ENCODE measurements at regions not wholly inside any gene's neighbourhood (a gene's known extent, or its start where the extent isn't known, plus 50 kb on each side); places are given as distances from the start of the nearest gene placed in this dataset.

DNA sequence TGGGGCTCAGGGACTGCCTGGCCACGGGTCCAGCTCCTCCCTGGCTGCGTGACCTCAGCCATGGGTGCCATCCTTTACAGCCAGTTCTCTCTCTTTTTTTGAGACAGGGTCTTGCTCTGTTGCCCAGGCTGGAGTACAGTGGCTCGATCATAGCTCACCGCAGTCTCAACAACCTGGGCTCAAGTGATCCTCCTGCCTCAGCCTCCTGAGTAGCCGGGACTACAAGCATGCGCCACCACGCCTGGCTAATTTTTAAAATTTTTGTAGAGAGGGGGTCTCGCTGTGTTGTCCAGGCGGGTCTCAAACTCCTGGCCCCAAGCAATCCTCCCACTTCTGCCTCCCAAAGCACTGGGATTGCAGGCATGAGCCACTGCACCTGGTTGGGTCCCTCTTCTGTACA is 75.4 kb downstream of the PTPRS start:
- Mint-ChIP-seq H3K9me3 (ENCODE audit: low read depth) (no peaks in the 10 kb centered on the region), H3K27ac (no peak overlapping the region), H3K4me1 (ENCODE audit: low read depth) (no peaks in the 10 kb centered on the region), H3K4me3 (no peak overlapping the region), H3K27me3 (no peaks in the 10 kb centered on the region), H3K36me3 (no peaks in the 10 kb centered on the region)

DNA sequence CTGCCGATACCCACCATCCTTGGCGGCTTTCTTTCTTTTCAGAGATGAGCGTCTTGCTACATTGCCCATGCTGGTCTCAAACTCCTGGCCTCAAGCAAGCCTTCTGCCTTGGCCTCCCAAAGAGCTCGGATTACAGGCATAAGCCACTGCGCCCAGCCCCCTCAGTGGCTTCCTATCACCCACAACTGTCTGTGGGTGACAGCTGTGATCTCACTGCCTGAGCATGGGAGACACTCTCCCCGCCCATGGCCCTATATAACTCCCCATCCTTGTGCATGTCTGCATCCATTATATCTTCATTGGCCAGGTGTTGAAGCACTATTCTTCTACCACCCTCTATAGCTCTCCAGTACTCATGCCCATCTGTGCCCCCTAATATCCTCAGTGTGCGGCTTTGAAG is 76.2 kb downstream of the PTPRS start:
- Mint-ChIP-seq H3K27me3 (no peaks in the 10 kb centered on the region), H3K36me3 (no peaks in the 10 kb centered on the region), H3K4me1 (ENCODE audit: low read depth) (no peaks in the 10 kb centered on the region), H3K27ac (no peak overlapping the region), H3K4me3 (no peak overlapping the region), H3K9me3 (ENCODE audit: low read depth) (no peaks in the 10 kb centered on the region)

DNA sequence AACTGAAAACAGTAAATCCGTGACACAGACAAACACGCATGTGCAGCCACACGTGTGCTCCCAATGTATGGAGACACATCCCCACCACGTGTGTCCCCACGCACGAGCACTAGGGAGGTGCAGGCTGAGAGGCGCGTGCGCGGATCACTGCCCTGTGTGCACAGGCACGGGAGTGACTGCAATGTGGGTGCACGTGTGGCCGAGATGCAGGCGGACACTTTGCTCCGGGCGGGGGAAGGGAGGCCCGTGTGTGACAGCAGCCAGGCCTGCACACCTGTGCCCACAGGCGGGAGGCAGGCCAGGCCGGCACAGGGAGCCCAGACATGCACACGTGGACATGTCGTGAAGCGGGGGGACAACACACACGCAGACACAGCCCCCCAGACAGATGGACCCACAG is 77.0 kb downstream of the PTPRS start:
- Mint-ChIP-seq H3K4me3 (no peak overlapping the region), H3K9me3 (ENCODE audit: low read depth) (no peaks in the 10 kb centered on the region), H3K36me3 (no peaks in the 10 kb centered on the region), H3K27me3 (no peaks in the 10 kb centered on the region), H3K4me1 (ENCODE audit: low read depth) (no peaks in the 10 kb centered on the region), H3K27ac (no peak overlapping the region)

DNA sequence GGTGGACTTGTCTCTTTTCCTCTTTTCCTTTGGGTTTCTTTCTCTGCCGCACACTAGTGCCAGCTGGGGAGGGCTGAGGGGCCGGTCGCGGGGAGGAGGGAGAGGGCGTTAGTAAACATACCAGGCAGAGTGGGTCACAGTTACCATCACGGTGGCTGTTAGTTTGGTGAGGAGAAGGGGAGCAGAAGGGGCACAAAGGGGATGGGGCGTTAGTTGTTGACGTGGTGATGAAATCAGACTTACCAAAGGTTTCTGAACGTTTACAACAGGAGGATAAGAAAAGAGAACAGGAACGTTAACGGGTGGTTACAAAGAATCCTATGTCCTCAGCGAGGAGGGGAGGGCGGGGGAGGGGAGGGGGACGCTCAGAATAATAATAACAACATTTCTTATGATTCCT is 77.9 kb downstream of the PTPRS start:
- Mint-ChIP-seq H3K27me3 (no peaks in the 10 kb centered on the region), H3K9me3 (ENCODE audit: low read depth) (no peaks in the 10 kb centered on the region), H3K27ac (no peak overlapping the region), H3K36me3 (no peaks in the 10 kb centered on the region), H3K4me3 (no peak overlapping the region), H3K4me1 (ENCODE audit: low read depth) (no peaks in the 10 kb centered on the region)

DNA sequence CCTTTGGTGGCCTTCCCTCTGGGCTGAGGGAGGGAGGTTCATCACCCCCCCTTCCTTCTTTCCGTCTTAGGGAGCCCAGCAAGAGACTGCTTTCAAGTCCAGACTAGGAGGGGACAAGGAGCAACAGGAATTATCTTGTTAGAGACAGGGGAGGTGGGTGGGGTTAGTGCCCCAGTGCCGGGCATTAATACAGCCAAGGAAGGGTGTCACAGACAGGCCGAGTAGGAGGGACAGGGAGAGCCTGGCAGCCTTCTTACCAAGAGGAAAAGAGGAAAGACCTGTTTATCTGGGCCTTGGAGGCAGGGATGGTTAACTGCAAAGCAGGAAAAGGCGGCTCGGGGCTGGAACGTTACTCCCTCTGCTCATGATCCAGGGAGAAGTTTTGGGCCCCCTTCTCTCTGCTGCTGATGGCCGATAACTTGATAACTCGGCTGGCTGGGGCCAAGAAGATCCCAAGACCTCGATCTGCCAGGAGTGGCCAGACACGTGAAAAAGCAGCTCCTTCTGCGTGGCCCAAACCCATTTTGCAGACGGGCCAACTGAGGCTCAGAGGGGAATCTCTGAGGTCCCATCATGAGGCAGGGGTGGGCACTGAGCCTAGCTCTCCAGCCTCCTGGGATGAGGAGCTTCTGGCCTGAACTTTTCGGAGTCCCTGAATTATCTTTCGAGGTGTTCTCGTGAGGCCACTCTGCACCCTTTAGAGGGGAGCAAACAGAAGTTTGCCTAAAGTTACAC is 79.3 kb downstream of the PTPRS start:
- H3K27me3 Mint-ChIP-seq = no peaks in the 10 kb centered on the region
- H3K27ac Mint-ChIP-seq = no peak overlapping the region
- H3K4me1 Mint-ChIP-seq (ENCODE audit: low read depth) = no peaks in the 10 kb centered on the region
- no peaks in the 10 kb centered on the region for H3K36me3 Mint-ChIP-seq
- H3K9me3 Mint-ChIP-seq (ENCODE audit: low read depth) = no peaks in the 10 kb centered on the region
- H3K4me3 Mint-ChIP-seq = no peak overlapping the region

DNA sequence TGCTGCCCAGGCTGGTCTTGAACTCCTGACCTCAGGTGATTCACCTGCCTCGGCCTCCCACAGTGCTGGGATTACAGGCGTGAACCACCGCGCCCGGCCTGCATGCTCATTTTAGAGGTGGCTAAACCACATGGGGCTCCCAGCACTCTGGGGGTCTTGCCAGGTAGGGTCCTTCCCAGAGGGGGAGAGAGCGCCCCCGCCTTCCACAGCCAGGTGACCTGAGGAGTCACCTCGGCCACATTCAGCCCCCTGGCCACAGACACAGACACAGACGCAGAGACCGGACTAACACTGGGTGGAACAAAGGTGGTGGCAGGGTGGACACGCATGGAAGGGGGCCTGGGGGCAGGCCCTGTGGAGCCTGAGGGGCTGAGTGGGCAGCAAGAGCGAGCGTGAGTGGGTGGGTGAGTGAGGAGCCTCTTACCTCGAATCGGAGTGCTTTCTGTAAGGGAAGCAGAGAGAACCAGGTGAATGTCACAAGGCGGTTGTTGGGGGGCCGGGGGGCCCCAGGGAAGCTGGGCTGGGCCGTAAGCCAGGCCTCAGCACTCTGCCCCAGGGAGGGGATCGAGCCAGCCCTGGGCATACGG is 80.1 kb downstream of the PTPRS start:
- Mint-ChIP-seq H3K27ac (no peak overlapping the region), H3K36me3 (no peaks in the 10 kb centered on the region), H3K9me3 (ENCODE audit: low read depth) (no peaks in the 10 kb centered on the region), H3K4me1 (ENCODE audit: low read depth) (no peaks in the 10 kb centered on the region), H3K4me3 (no peak overlapping the region), H3K27me3 (no peaks in the 10 kb centered on the region)

GRCh38 chr19:5259750-5260149 is 80.9 kb downstream of the PTPRS start:
- no peaks in the 10 kb centered on the region for H3K4me1 Mint-ChIP-seq (ENCODE audit: low read depth)
- no peak overlapping the region for H3K4me3 Mint-ChIP-seq
- no peak overlapping the region for H3K27ac Mint-ChIP-seq

DNA sequence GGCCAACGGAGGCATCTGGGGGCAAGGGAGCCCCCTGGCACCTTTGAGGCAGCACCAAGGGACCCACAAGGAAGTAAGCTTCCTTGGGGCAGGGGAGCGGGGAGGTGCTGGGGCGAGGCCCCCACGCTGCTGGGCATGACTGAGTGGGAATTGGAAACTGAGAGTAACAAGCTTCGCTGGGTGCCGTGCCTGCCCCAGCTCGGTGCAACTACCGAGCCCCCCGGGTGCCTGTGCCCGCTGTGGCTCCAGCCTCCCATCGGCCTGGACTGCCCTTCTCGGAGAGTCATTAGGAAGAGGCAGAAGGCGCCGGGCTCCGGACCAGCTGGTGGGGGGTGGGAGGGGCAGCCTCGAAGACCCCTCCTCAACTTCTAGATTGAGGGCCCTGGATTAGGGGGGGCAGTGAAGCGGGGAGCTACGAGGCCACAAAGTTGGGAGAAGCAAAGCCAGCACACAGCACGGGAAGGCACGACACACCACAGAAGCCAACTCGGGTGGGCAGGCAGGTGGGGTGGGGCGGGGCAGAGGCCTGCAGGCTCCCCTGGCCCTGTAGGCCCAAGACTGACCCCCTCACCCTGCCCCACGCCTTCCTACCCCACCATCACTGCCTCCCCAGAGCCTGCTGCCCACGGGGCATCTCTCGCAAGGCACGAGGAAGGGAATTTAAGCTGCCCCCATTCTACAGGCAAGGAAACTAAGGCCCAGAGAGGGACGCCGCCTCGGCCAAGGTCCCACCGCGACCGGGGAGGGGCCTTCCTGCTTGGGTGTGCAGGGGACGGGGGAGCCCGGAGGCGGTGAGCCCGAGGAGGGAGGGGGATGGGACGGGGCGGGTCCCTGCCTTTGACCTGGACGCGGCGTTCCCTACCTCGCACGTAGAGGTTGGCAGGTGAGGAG is 83.2 kb downstream of the PTPRS start:
- H3K4me3 Mint-ChIP-seq = no peak overlapping the region
- H3K4me1 Mint-ChIP-seq (ENCODE audit: low read depth) = no peaks in the 10 kb centered on the region
- peaks cover 10% of the 10 kb centered on the region for H3K9me3 Mint-ChIP-seq (ENCODE audit: low read depth)
- H3K27me3 Mint-ChIP-seq = no peaks in the 10 kb centered on the region
- H3K27ac Mint-ChIP-seq = no peak overlapping the region
- peaks cover 2% of the 10 kb centered on the region for H3K36me3 Mint-ChIP-seq

More at GRCh38 chr19:5259750-5260149, 80.9 kb downstream of the PTPRS start:
- H3K9me3 Mint-ChIP-seq (ENCODE audit: low read depth) = peaks cover 5% of the 10 kb centered on the region
- no peaks in the 10 kb centered on the region for H3K27me3 Mint-ChIP-seq
- H3K36me3 Mint-ChIP-seq = peaks cover 2% of the 10 kb centered on the region

GRCh38 chr19:5255602-5256231 is 84.9 kb downstream of the PTPRS start:
- no peaks in the 10 kb centered on the region for H3K27me3 Mint-ChIP-seq
- H3K4me3 Mint-ChIP-seq = no peak overlapping the region
- peaks cover 2% of the 10 kb centered on the region for H3K36me3 Mint-ChIP-seq
- peaks cover 10% of the 10 kb centered on the region for H3K9me3 Mint-ChIP-seq (ENCODE audit: low read depth)
- H3K4me1 Mint-ChIP-seq (ENCODE audit: low read depth) = no peaks in the 10 kb centered on the region
- H3K27ac Mint-ChIP-seq = no peak overlapping the region

GRCh38 chr19:5254944-5255343 is 85.7 kb downstream of the PTPRS start:
- Mint-ChIP-seq H3K27ac (no peak overlapping the region), H3K36me3 (peaks cover 2% of the 10 kb centered on the region), H3K4me3 (no peak overlapping the region), H3K9me3 (ENCODE audit: low read depth) (peaks cover 10% of the 10 kb centered on the region), H3K4me1 (ENCODE audit: low read depth) (no peaks in the 10 kb centered on the region), H3K27me3 (no peaks in the 10 kb centered on the region)

DNA sequence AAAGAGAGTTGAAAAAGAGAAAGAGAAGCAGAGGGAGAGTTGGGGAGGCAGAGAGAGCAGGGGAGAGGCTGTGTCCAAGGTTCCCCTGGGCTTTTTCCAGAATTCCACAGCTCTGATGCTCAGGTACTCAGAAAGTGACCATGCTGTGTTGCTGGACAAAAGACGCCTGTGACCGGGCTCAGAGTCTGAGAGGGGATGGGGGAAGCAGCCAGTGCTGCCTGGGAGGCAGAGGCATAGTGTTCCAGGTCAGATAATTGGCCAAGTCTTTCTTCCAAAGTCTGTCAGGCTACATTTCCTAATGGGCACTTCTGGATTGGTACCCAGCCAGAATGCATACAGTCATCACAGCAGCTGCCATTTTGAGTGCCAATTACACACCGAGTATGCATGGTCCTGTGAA is 86.1 kb downstream of the PTPRS start:
- Mint-ChIP-seq H3K27ac (no peak overlapping the region), H3K36me3 (peaks cover 2% of the 10 kb centered on the region), H3K9me3 (ENCODE audit: low read depth) (peaks cover 10% of the 10 kb centered on the region), H3K4me3 (no peak overlapping the region), H3K4me1 (ENCODE audit: low read depth) (no peaks in the 10 kb centered on the region), H3K27me3 (no peaks in the 10 kb centered on the region)

DNA sequence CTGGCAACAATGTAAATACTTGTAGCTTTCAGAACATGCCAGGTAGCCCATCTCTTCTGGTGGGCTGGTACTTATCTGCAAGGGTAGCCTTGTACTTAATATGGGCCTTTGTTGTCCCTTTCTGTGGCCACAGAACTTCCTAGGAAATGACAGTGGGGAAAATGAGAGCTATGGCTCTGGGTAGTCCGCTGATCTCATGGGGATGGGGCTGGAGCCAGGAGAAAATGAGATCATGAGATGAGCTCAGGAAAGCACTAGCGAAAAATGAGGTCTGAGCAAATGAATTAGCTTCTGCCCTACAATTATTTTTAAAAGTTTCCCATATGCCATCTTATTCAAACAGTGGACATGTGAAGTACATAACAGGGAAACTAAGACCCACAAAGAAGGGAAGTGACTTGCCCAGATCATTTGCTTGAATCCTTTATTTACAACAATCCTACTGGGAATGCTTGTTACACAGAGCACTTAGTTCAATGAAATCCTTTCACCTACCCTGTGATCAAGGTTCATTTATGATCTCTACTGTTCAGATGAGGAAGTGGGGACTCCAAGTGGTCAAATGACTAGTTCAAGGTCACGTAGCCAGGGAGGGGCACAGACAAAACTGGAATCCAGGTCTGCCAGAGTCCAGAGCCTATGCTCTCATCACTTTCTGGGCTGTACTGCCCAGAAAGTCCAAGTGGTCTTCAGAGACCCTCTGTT is 87.1 kb downstream of the PTPRS start:
- Mint-ChIP-seq H3K9me3 (ENCODE audit: low read depth) (peaks cover 10% of the 10 kb centered on the region), H3K4me1 (ENCODE audit: low read depth) (no peaks in the 10 kb centered on the region), H3K36me3 (peaks cover 2% of the 10 kb centered on the region), H3K4me3 (no peak overlapping the region), H3K27me3 (no peaks in the 10 kb centered on the region), H3K27ac (no peak overlapping the region)

- peaks cover 2% of the 10 kb centered on the region for H3K4me1 Mint-ChIP-seq (ENCODE audit: low read depth)
- peaks cover 2% of the 10 kb centered on the region for H3K36me3 Mint-ChIP-seq
Measured at GRCh38 chr19:5251096-5252065, 89.2 kb downstream of the PTPRS start.

More at GRCh38 chr19:5251096-5252065, 89.2 kb downstream of the PTPRS start:
- H3K27ac Mint-ChIP-seq = no peak overlapping the region
- no peaks in the 10 kb centered on the region for H3K27me3 Mint-ChIP-seq
- no peak overlapping the region for H3K4me3 Mint-ChIP-seq
- peaks cover 10% of the 10 kb centered on the region for H3K9me3 Mint-ChIP-seq (ENCODE audit: low read depth)
